ENCODE measurements at regions not wholly inside any gene's neighbourhood (a gene's known extent, or its start where the extent isn't known, plus 50 kb on each side); places are given as distances from the start of the nearest gene placed in this dataset.
"Not testable (repeated sequence)": the region's sequence is repeated elsewhere in the genome, so short reads cannot be mapped to it uniquely, and the experiment has no call there.

DNA sequence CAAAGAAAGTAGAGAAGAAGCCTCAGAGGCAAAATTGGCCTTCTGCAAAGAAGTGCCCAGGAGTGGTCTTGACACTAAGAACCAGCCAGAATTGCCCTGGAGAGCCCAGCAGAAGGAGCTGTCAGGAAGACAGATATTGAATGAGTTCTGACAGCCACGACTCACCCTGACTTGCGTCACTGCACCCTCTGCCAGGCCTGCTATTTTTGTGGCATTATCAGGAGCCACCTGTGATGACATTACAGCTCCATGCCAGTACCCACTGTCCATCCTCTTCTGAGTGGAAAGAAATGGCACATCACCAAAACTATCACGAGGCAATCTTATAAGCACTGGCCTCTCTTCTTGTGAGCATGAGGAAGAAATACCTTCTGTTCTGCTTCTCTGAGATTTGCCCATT is 67.7 kb downstream of the SMIM20 start:
- in situ Hi-C loops (cut with HindIII; ENCODE audit: low sequenced_read_pairs): no loop called here

DNA sequence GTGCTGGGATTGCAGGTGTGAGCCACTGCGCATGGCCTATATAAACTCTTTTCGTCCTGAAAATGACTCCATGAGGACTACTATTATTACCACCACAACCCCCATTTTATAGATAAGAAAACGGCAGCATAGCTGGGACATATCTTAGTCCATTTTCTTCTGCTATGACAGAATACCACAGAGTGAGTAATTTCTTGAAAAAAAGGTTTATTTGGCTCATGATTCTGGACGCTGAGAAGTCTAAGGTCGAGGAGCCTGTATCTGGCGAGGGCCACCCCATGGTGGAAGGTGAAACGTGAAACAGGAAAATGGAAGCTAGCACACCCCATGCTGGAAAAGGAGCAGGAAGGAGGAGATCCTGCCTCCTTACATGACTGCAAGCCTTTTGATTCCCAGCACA is 68.9 kb downstream of the SMIM20 start:
- in situ Hi-C loops (cut with HindIII; ENCODE audit: low sequenced_read_pairs): no loop called here

DNA sequence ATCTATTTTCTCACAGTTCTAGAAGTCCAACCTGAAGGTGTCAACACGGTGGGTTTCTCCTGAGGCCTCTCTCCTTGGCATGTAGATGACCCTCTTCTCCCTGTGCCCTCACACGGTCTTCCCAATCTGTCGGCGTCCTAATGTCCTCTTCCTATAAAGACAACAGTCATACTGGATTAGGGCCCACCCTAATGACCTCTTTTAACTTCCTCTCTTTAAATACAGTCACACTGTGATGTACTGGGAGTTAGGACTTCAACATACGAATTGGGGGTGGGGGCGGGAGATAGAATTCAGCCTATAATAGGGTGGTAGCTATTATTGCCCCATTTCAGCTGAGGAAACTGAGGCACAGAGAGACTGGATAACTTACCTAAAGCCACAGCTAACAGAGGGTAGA is 70.2 kb downstream of the SMIM20 start:
- in situ Hi-C loops (cut with HindIII; ENCODE audit: low sequenced_read_pairs): no loop called here

DNA sequence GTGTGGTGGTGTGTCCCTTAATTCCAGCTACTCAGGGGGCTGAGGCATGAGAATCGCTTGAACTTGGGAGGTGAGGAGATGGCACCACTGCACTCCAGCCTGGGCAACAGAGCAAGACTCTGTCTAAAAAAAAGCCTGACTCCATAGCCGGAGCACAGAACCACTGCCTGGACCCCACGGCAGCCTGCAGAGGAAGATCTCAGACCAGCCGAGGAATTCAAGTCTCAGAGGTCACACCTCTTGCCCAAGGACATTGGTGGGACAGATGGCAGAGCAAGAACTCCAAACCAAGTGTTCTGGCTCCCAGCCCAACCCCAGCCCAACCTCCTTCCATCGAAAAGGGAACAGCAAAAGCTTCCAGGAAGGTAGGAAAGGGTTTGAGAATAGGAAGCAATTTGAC is 70.8 kb downstream of the SMIM20 start:
- in situ Hi-C loops (cut with HindIII; ENCODE audit: low sequenced_read_pairs): no loop called here

DNA sequence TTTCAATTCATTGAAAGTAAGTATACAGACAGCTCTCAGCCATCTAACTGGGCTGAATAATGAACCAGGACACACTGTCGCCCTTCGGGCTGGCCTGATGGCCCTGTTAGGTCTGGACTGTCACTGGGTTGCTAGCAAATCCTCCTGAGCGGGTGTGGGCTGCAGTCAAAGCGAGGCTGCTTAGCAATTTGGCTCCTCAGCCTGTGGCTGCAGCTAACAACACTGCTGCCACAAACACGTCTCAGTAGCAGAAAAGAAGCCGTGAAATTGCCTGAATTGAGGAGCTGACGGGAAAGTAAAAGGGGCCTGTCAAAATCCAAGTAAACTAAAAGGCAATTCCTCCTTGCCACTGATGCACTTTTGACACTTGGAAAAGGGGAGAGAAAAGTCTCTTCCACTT is 72.8 kb downstream of the SMIM20 start:
- in situ Hi-C loops (cut with HindIII; ENCODE audit: low sequenced_read_pairs): no loop called here

DNA sequence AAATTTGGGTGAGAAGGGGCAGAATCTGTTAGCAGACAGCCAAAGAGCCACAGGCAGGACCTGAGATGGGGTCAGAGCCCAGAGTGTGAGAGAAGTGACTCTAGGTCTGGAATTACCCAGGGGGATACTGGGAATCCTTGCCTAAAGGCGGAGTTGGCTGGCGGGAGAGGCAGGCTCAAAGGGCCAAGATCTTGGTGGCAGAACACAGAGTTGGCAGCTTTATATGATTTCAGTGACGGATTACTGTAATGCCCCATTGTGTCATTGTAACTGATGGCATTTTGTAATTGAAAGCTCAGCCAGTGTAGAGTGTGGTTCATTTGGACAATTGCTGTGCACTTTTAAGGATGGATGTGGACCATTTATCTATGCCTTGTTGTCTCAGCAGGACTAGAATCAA is 77.3 kb downstream of the SMIM20 start:
- in situ Hi-C loops (cut with HindIII; ENCODE audit: low sequenced_read_pairs): no loop called here

DNA sequence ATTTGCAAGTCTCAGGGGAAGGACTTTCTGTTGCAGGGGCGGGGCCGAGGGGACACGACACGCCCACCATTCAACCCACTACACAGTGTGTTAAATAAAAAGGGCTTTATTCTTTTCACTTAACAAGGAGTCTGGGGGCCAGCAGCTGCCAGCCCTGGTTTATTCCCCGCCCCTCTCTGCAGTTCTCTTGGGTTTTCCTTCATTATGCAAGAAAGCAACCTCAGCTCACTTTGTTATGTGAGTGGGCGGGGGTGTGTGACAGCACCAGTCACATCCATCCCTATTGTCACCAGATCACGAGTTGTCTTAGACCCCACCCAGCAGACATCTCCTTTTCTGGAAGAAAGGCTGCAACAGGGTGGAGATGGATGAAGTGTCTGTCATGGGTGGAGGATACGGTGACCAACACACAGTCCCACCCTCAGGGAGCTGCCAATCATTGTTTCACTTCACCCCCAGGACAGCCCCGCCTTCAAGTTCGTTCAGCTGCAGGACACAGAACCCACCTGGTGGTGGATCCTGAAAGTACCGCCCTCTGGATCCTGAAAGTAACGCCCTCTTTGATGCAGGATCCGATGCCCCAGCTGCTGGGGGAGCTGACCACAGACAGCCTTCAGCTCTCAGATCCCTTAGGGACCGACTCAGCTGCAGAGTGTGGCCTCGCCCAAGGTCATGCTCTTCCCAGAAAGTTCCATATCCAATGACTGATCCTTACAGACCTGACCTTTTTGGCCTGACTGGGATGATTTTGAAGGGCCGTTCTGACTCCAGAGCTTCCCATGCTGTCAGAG is 79.6 kb downstream of the SMIM20 start:
- in situ Hi-C loops (cut with HindIII; ENCODE audit: low sequenced_read_pairs): no loop called here

DNA sequence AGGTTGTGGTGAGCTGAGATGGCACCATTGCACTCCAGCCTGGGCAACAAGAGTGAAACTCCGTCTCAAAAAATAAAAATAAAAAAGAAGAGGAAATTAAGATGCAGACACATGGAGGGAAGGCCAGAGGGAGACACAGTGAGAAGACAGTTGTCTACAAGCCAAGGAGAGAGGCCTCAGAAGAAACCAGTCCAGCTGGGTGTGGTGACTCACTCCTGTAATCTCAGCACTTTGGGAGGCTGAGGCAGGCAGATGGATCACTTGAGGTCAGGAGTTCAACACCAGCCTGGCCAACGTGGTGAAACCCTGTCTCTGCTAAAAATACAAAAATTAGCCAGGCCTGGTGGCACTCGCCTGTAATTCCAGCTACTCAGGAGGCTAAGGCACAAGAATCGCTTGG is 80.6 kb downstream of the SMIM20 start:
- in situ Hi-C loops (cut with HindIII; ENCODE audit: low sequenced_read_pairs): not testable (repeated sequence)

DNA sequence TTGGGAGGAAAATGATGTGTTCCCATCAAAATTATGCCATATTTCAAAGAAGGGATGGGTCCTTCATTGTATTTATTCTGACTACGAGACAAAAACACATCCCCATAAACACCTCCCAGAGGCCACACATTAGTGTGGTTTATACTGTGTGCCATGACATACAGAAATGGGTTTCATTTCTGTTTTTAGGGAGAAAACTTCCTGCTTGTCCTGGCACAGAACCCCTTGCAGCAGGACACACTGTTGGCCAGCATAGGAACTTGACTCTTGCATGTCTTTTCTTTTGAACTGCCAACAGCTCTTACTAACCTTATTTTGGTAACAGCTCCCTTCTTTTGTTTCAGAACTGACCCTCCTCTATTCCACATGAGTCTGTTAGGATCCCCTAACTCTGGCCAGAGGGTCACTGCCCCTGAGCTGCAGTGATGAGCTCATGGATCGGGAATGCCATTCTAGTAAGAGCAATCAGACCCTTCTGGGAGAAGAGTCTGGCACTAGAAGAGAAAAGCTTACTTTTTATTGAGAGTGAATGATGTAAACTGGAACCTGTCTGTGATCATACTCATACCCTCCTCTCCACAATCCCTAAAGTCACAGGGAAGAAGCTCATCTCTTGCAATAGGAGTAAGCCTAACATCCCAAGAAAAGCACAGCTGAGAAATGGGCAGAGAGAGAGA is 86.4 kb downstream of the SMIM20 start:
- in situ Hi-C loops (cut with HindIII; ENCODE audit: low sequenced_read_pairs): no loop called here

DNA sequence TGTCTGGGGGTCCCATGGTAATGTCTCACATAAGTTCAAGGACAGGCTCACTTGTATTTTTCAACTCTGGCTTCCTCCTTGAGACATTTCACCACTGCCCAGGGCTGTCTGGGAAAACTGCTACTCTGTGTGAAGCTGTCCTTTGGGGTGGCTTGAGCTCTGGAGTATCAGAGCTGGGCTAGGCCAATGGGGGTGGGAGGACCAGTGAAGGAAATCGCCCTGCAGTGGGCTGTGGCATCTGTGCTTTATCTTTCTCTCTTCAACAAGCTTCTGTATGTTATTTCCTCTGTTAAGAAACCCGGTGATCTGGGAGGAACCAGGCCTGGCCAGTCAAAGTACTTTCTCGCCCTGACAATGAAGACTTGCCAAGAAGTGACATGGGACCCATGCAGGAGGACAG is 87.4 kb downstream of the SMIM20 start:
- in situ Hi-C loops (cut with HindIII; ENCODE audit: low sequenced_read_pairs): no loop called here

DNA sequence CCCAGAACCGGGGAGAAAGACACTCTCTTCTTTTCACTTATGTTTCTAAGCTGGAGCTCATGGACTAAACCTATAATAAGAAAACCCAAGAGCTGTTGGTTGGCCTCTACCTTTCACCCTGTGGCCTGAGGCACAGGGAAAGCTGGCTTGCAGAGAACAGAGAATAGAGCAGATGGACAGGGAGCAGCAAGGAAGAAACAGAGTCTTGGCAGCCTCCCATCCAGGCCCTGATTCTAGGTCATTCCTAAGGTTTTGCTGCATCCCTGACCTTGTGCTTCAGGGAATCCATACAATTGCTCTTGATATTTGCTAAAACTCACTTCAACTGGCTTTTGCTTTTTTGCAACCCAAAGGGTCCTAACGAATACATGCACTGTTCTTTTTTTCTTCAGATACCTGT is 87.8 kb downstream of the SMIM20 start:
- in situ Hi-C loops (cut with HindIII; ENCODE audit: low sequenced_read_pairs): no loop called here

DNA sequence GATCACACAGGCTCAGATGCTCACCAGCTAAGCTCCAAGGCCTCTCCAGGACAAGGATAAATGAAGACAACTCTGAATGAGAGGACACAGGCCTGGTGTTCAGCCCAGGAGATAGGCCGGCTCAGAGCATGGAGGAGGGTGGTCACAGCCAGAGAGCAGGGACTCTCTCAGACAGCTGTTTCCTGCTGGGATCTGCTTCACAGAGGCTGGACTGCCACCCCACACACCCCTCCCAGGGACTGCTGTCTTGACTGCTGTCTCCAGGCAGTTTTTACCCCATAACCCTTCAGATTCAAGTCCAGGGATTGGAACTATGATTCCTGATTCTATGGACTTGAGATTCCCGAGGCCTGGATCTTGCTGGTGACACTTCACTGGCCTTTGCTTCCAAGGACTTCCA is 89.0 kb downstream of the SMIM20 start:
- in situ Hi-C loops (cut with HindIII; ENCODE audit: low sequenced_read_pairs): no loop called here

DNA sequence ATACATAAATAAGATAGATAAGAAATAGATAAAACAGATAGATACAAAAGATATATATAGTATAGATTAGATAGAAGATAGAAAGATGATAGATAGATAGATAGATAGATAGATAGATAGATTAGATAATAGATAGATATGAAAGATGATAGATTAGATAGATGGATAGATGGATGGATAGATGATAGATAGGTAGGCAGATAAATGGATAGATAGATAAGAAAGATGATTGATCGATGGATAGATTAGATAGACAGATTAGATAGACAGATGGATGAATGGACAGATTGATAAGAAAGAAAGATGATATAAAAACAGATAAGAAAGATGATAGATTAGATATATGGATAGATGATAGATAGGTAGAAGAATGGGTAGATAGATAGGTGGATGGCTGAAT is 90.3 kb downstream of the SMIM20 start:
- in situ Hi-C loops (cut with HindIII; ENCODE audit: low sequenced_read_pairs): no loop called here

DNA sequence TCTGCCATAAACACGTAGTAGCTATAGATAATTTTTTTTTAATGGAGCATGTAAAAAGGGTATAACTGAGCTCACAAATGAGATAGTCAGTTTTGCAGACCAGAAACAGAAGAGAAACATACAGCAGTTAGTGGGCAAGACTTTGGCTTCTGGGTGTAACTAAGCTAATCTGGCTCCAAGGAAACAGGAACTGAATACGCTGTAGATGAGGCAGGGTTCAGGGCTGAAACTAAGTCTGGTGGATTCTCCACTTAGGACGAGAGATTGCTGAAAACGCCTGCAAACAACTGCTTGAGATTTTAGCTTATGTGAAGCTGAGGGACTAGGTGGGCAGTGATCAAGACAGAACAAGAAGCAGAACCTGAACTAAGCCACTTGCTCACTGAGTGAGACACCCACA is 91.7 kb downstream of the SMIM20 start:
- in situ Hi-C loops (cut with HindIII; ENCODE audit: low sequenced_read_pairs): no loop called here

DNA sequence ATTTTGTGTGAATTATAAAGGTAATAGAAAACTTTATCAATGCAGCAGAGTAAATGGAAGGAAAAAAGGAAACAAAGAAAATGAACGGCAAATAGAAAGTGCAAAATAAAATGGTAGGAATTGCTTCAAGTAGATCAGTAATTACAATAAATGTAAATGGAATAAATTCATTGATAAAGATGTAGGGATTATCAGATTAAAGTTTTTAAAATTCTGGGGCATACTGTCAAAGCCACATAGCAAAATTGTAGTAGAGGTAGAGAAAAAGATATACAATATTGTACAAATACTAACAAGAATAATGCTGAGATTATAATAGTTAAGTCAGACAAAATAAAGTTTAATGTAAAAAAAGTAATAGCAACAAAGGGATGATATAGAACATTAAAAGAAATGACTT is 94.7 kb downstream of the SMIM20 start:
- in situ Hi-C loops (cut with HindIII; ENCODE audit: low sequenced_read_pairs): no loop called here

DNA sequence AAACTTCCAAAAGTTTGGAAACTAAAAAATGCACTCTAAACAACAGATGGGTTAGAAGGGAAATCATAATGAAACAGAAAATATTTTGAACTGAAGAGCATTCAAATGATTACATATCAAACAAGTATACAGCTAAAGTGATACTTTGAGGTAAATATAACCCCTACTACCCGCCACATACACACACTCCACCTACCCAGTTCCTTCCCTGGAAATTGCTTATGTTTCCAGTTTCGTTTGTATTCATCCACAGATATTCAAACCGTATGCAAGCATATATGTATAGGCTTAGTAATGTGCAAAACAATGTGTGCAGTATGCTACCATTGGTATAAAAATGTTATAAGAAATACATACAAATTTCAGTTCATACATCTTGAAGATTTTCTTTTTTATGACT is 95.5 kb downstream of the SMIM20 start:
- in situ Hi-C loops (cut with HindIII; ENCODE audit: low sequenced_read_pairs): no loop called here

DNA sequence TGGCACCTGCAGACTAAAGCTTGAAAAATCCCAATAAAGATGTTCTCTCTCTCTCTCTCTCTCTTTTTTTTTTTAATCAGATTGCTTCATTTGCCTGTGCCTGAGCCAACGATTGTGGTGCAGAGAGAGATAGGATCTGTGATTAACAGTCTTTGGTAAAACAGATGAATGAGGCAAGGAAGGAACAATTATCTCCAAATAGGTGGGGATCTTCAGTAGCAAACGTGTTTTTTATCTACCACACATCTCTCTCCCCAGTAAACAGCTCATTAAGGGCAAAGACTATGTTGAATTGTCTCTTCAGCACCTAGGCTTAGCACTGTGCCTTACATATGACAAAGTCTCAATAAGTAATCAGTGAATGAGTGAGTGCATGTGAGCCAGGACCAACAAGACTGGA is 96.3 kb downstream of the SMIM20 start:
- in situ Hi-C loops (cut with HindIII; ENCODE audit: low sequenced_read_pairs): no loop called here

DNA sequence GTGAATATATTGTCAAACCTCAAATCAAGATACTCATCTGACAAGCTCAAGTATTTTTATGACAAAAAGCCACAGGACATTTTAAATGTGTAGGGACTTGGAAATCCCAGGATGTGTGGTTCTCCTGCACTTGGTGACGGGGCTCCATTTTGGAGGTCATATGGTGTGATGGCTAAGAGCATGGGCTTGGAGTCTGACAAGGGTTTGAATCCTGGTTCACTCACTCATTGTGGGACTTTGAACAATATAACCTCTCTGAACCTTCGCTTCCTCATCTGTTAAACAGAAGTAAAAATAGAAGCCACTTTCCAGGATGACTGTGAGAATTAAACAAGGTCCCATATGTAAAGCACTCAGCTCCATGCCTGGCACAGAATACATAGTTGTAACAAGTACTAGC is 99.6 kb downstream of the SMIM20 start:
- in situ Hi-C loops (cut with HindIII; ENCODE audit: low sequenced_read_pairs): no loop called here

DNA sequence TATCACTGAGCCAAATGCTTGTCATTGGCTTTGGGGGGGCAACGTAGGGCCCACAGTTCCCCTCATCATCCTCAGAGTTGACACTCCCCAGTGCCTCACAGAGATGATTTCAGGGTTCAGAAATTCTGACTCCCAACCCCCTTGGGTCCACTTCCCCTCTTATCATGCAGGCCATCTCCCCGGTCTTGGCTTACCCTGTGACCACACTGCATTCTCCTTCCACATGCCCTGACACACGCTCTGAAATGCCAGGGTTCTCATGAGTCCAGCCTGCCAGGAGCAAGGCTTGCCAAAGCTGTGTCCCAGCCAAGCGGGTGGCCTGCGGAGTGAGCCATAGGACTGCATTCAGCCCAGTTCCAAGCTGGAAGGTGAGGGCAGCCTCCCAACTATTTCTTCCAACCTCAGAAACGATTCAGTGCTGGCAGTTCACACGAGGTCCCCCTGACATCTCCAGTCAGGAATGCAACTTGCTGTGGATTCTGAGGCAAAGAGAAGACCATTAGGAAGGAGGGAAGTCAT is 101.2 kb downstream of the SMIM20 start:
- in situ Hi-C loops (cut with HindIII; ENCODE audit: low sequenced_read_pairs): no loop called here

DNA sequence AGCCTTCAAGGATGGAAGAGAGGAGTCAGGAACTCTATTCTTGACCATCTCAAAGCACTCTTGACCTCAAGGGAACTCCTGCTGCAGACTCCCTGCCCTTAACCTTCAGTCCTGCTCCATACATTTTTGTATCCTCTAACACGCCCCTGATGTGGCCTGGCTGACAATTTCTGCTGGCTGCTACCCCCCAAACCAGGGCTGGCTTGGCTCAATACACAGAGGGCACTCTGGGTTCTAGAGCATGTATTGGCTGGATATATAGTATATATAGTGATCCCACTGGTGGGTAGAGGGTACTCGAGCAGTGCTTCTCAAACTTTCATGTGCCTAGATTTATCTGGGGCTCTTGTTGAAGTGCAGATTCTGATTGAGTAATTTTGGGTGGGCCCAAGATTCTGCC is 101.9 kb downstream of the SMIM20 start:
- in situ Hi-C loops (cut with HindIII; ENCODE audit: low sequenced_read_pairs): no loop called here

DNA sequence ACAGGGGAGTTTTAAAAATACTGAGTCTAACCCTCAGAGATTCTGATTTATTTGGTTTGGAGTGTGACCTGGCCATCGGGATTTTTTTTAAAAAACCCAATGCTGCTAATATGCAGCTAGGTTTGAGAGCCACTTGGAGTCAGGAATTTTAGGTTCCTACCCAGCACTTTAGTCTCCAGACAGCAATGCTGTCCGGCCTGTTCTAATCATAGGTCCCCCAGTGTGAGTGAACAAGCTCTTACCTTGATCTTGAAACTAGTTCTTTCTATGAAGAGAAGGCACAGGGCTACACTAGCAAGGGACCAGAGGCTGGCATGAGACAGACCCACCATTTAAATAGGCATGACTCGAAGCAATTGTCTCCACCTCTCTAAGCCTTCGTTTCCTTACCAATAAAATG is 103.5 kb downstream of the SMIM20 start:
- in situ Hi-C loops (cut with HindIII; ENCODE audit: low sequenced_read_pairs): no loop called here

DNA sequence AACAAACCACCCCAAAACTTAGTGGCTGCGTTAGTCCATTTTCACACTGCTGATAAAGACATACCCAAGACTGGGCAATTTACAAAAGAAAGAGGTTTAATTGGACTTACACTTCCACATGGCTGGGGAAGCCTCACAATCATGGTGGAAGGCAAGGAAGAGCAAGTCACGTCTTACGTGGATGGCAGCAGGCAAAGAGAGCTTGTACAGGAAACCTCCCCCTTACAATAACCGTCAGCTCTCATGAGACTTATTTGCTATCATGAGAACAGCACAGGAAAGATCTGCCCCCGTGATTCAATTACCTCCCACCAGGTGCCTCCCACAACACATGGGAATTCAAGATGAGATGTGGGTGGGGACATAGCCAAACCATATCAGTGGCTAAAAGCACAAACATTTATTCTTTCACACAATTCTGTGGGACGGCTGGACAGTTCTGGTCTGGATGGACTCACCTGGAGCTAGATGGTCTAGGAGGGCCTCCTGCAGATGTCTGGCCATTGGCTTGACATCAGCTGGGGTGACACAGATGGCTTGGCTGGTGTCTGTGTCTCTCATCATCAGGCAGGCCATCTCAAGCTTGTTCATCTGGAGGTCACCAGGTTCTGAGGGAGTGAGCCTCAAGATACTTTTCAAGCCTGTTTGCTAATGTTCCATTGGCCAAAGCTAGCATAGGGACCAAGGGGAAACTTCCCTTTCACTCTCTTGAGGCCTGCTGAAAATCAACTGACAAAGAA is 104.1 kb downstream of the SMIM20 start:
- in situ Hi-C loops (cut with HindIII; ENCODE audit: low sequenced_read_pairs): not testable (repeated sequence)

Data from DLD1 (cell line).